Fibroblast of lung (primary cell): ENCODE measurements at regions not wholly inside any gene's neighbourhood (a gene's known extent, or its start where the extent isn't known, plus 50 kb on each side); places are given as distances from the start of the nearest gene placed in this dataset.
"Not testable (repeated sequence)": the region's sequence is repeated elsewhere in the genome, so short reads cannot be mapped to it uniquely, and the experiment has no call there.

Source experiments
- DNase-seq, 2 donors: peaks; one replicate each; pipeline versions ENCODE4 v3.0.0 to v3.0.0-alpha.2; 2010; ENCODE audit warnings: low read depth in 2 of 2
- H2AFZ ChIP-seq: 2 replicates; pipeline ENCODE4 v1.5.1; 2012; ENCODE audit warnings: low read length, control low read depth, inconsistent platforms
- H3K27ac ChIP-seq: 2 replicates; pipeline ENCODE4 v1.5.1; 2011; ENCODE audit warnings: low read length, control low read depth; ENCODE audit not compliant: insufficient read depth
- H3K27me3 ChIP-seq: 2 replicates; pipeline ENCODE4 v1.5.1; 2011; ENCODE audit warnings: mild to moderate bottlenecking, low read length; ENCODE audit not compliant: control insufficient read depth, insufficient read depth
- H3K36me3 ChIP-seq: 2 replicates; pipeline ENCODE4 v1.5.1; 2011; ENCODE audit warnings: low read length; ENCODE audit not compliant: control insufficient read depth, insufficient read depth
- H3K4me1 ChIP-seq: 2 replicates; pipeline ENCODE4 v1.5.1; 2011; ENCODE audit warnings: low read length; ENCODE audit not compliant: control insufficient read depth, insufficient read depth; ENCODE audit errors: extremely low read depth
- H3K4me2 ChIP-seq: 2 replicates; pipeline ENCODE4 v1.5.1; 2011; ENCODE audit warnings: low read length, control low read depth; ENCODE audit not compliant: insufficient read depth; ENCODE audit errors: extremely low read depth
- H3K4me3 ChIP-seq, 4 experiments: fragments of 200-600 bp in 1 of 4; sonication (generic) in 1 of 4; replicated peaks in 1 of 4; 2 replicates each; pipeline ENCODE4 v1.5.1; 2011 to 2016; ENCODE audit warnings: low read length in 4 of 4, low read depth in 3 of 4, mild to moderate bottlenecking in 3 of 4, control low read depth in 2 of 4, inconsistent platforms in 1 of 4, mixed read lengths in 1 of 4; ENCODE audit not compliant: insufficient read depth in 1 of 4; ENCODE audit errors: control extremely low read depth in 1 of 4
- H3K79me2 ChIP-seq: 2 replicates; pipeline ENCODE4 v1.5.1; 2012; ENCODE audit warnings: mild to moderate bottlenecking, low read length, inconsistent platforms; ENCODE audit not compliant: control insufficient read depth, insufficient read depth
- H3K9ac ChIP-seq: 2 replicates; pipeline ENCODE4 v1.5.1; 2011; ENCODE audit warnings: mild to moderate bottlenecking, low read length, control low read depth; ENCODE audit not compliant: insufficient read depth
- H3K9me3 ChIP-seq: 2 replicates; pipeline ENCODE4 v1.5.1; 2012; ENCODE audit warnings: low read depth, low read length; ENCODE audit not compliant: control insufficient read depth, insufficient read depth
- H4K20me1 ChIP-seq: 2 replicates; pipeline ENCODE4 v1.5.1; 2011; ENCODE audit warnings: low read length; ENCODE audit not compliant: control insufficient read depth, insufficient read depth; ENCODE audit errors: extremely low read depth
- EZH2 ChIP-seq: IDR thresholded peaks from 2 replicates; pipeline ENCODE4 v1.5.1; 2012; ENCODE audit warnings: low read length, control low read depth, mild to moderate bottlenecking; ENCODE audit errors: missing control alignments
- TF ChIP-seq, protein P1 (sequence below), 2 donors: IDR thresholded peaks in 1 of 2; conservative IDR thresholded peaks in 1 of 2; 1 replicate in 1 of 2; 2 replicates in 1 of 2; pipeline ENCODE4 v1.5.1; 2011 to 2012; ENCODE audit warnings: low read length in 2 of 2, control low read depth in 1 of 2, inconsistent platforms in 1 of 2, low read depth in 1 of 2, mild to moderate bottlenecking in 1 of 2

DNA sequence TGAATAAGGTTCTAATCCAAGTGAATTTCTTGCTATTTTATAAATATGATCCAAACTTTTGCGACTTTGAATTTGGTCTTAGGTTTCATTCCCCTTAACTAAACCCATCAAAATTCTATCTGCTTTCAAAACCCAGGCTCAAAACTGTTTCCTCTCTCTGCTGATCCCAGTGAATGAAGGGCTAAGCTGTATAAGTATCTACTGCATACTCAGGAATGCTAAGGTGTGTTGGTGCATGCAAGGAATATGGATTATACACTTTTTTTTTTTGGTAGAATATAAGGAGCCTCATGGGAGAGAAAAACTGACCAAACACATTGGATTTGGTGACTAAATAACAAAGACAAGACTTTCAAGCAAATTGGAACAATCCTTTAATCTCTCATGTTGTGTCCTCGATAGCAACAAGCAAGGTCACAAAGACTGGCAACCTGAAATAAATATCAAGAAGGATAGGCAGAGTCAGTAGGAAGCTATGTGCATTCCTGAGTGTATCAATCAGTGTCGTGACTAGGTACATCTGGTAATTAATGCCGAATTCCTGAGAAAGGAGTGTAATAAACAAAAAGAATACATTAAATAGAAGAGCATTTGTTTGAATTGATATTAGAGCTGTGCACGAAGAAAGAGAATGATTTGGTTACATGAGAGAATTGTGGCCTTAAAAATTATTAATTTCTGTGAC lies 74.3 kb upstream of the KCTD8 start:
- Histone ChIP-seq H3K4me2 (no peak overlapping the region), H3K9ac (no peak overlapping the region), H3K4me3 (no peak overlapping the region), H3K79me2 (no peaks in the 10 kb centered on the region), H3K36me3 (no peaks in the 10 kb centered on the region), H3K27ac (no peak overlapping the region), H4K20me1 (no peaks in the 10 kb centered on the region), H2AFZ (no peak overlapping the region), H3K9me3 (no peaks in the 10 kb centered on the region), H3K27me3 (no peaks in the 10 kb centered on the region), H3K4me1 (no peaks in the 10 kb centered on the region)
- TF ChIP-seq, protein P1, sequence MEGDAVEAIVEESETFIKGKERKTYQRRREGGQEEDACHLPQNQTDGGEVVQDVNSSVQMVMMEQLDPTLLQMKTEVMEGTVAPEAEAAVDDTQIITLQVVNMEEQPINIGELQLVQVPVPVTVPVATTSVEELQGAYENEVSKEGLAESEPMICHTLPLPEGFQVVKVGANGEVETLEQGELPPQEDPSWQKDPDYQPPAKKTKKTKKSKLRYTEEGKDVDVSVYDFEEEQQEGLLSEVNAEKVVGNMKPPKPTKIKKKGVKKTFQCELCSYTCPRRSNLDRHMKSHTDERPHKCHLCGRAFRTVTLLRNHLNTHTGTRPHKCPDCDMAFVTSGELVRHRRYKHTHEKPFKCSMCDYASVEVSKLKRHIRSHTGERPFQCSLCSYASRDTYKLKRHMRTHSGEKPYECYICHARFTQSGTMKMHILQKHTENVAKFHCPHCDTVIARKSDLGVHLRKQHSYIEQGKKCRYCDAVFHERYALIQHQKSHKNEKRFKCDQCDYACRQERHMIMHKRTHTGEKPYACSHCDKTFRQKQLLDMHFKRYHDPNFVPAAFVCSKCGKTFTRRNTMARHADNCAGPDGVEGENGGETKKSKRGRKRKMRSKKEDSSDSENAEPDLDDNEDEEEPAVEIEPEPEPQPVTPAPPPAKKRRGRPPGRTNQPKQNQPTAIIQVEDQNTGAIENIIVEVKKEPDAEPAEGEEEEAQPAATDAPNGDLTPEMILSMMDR (conservative IDR thresholded peaks at IDR 0.05 in 1 of 2, IDR thresholded peaks at IDR 0.05 in 1 of 2; ENCODE audit: low read depth in 1 of 2, low read length in 2 of 2), result no peak
- no peak for TF ChIP-seq EZH2
- no peak for DNase-seq

DNA sequence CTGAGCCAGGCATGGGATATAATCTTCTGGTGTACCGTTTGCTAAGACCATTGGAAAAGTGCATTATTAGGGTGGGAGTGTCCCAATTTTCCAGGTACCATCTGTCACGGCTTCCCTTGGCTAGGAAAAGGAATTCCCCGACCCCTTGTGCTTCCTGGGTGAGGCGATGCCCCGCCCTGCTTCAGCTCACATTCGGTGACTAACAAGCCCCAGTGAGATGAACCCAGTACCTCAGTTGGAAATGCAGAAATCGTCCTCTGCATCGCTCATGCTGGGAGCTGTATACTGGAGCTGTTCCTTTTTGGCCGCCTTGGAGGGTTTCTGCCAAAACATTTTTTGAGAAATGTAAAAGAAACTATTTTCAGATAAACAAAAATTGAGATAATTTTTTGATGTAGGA lies 53.6 kb upstream of the KCTD8 start:
- DNase-seq, H2AFZ ChIP-seq, H3K4me3 ChIP-seq, H3K9me3 ChIP-seq, H3K9ac ChIP-seq, H3K4me1 ChIP-seq, H3K27ac ChIP-seq, H3K4me2 ChIP-seq, H3K27me3 ChIP-seq, H4K20me1 ChIP-seq, H3K79me2 ChIP-seq, H3K36me3 ChIP-seq: not testable (repeated sequence)
